Left ventricle myocardium inferior (tissue), 1 donor: ENCODE measurements at regions not wholly inside any gene's neighbourhood (a gene's known extent, or its start where the extent isn't known, plus 50 kb on each side); places are given as distances from the start of the nearest gene placed in this dataset.
A peak's percentile ranks its signal among the peaks of the same experiment; 100 is the strongest.

Source experiments
- DNase-seq: peaks from one replicate; pipeline ENCODE4 v3.0.0-alpha.2; 2020
- H3K27ac ChIP-seq: fragments of 200-600 bp; replicated peaks from 2 replicates; pipeline ENCODE4 v1.8.0; 2021
- H3K27me3 ChIP-seq: fragments of 200-600 bp; 2 replicates; pipeline ENCODE4 v1.8.0; 2021; ENCODE audit warnings: low read depth
- H3K36me3 ChIP-seq: fragments of 200-600 bp; 2 replicates; pipeline ENCODE4 v1.8.0; 2021
- H3K4me1 ChIP-seq: fragments of 200-600 bp; 2 replicates; pipeline ENCODE4 v1.8.0; 2021
- H3K4me3 ChIP-seq: fragments of 200-600 bp; 2 replicates; pipeline ENCODE4 v1.8.0; 2021; ENCODE audit warnings: mild to moderate bottlenecking, moderate library complexity
- H3K9me3 ChIP-seq: fragments of 200-600 bp; replicated peaks from 2 replicates; pipeline ENCODE4 v1.8.0; 2021
- intact Hi-C: fragments of 100-400 bp; cut with micrococcal nuclease; formaldehyde crosslinking; loops from one replicate; pipeline ENCODE4 v1.11.0; 2022
- TF ChIP-seq, protein P1 (sequence below): fragments of 200-600 bp; IDR thresholded peaks from 2 replicates; pipeline ENCODE4 v1.8.0; 2021; ENCODE audit warnings: antibody characterized with exemption, mild to moderate bottlenecking, borderline replicate concordance
- donor health status: DM: no; HTN: yes; CAD: no; lungs with severe emphysema.

- H3K36me3 ChIP-seq, result no peaks in the 10 kb centered on the region
- H3K27ac ChIP-seq, result peak overlapping the region; percentile 46
- TF ChIP-seq, protein P1, sequence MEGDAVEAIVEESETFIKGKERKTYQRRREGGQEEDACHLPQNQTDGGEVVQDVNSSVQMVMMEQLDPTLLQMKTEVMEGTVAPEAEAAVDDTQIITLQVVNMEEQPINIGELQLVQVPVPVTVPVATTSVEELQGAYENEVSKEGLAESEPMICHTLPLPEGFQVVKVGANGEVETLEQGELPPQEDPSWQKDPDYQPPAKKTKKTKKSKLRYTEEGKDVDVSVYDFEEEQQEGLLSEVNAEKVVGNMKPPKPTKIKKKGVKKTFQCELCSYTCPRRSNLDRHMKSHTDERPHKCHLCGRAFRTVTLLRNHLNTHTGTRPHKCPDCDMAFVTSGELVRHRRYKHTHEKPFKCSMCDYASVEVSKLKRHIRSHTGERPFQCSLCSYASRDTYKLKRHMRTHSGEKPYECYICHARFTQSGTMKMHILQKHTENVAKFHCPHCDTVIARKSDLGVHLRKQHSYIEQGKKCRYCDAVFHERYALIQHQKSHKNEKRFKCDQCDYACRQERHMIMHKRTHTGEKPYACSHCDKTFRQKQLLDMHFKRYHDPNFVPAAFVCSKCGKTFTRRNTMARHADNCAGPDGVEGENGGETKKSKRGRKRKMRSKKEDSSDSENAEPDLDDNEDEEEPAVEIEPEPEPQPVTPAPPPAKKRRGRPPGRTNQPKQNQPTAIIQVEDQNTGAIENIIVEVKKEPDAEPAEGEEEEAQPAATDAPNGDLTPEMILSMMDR, result no peak
- no peaks in the 10 kb centered on the region for H3K4me1 ChIP-seq
- no peaks in the 10 kb centered on the region for H3K27me3 ChIP-seq
- no peak overlapping the region for H3K4me3 ChIP-seq
- H3K9me3 ChIP-seq, result no peaks in the 10 kb centered on the region
- intact Hi-C loops, result no loop called here
- DNase-seq, result no peak
Observed at GRCh38 chrX:126985981-126986380, 166.5 kb downstream of the PRR32 start.

GRCh38 chrX:126994032-126994600 lies 174.6 kb downstream of the PRR32 start:
- no peak overlapping the region for H3K4me3 ChIP-seq
- no peak overlapping the region for H3K27ac ChIP-seq
- no peaks in the 10 kb centered on the region for H3K9me3 ChIP-seq
- intact Hi-C loops, result no loop called here
- no peaks in the 10 kb centered on the region for H3K27me3 ChIP-seq
- DNase-seq, result peak; percentile 29
- H3K4me1 ChIP-seq, result no peaks in the 10 kb centered on the region
- H3K36me3 ChIP-seq, result no peaks in the 10 kb centered on the region
- TF ChIP-seq, protein P1, result no peak

- Histone ChIP-seq H3K4me1 (no peaks in the 10 kb centered on the region), H3K36me3 (no peaks in the 10 kb centered on the region), H3K9me3 (peaks cover 5% of the 10 kb centered on the region), H3K27ac (no peak overlapping the region), H3K27me3 (no peaks in the 10 kb centered on the region), H3K4me3 (no peak overlapping the region)
- intact Hi-C loops, result no loop called here
- TF ChIP-seq, protein P1, result no peak
- DNase-seq, result no peak
Observed at GRCh38 chrX:127011629-127012028, 192.1 kb downstream of the PRR32 start.

GRCh38 chrX:127025013-127025412 lies 205.5 kb downstream of the PRR32 start:
- H3K27me3 ChIP-seq, result no peaks in the 10 kb centered on the region
- H3K9me3 ChIP-seq, result no peaks in the 10 kb centered on the region
- TF ChIP-seq, protein P1, result no peak
- DNase-seq, result no peak
- H3K27ac ChIP-seq, result no peak overlapping the region
- no peaks in the 10 kb centered on the region for H3K36me3 ChIP-seq
- H3K4me1 ChIP-seq, result no peaks in the 10 kb centered on the region
- intact Hi-C loops, result no loop called here
- H3K4me3 ChIP-seq, result no peak overlapping the region

DNA sequence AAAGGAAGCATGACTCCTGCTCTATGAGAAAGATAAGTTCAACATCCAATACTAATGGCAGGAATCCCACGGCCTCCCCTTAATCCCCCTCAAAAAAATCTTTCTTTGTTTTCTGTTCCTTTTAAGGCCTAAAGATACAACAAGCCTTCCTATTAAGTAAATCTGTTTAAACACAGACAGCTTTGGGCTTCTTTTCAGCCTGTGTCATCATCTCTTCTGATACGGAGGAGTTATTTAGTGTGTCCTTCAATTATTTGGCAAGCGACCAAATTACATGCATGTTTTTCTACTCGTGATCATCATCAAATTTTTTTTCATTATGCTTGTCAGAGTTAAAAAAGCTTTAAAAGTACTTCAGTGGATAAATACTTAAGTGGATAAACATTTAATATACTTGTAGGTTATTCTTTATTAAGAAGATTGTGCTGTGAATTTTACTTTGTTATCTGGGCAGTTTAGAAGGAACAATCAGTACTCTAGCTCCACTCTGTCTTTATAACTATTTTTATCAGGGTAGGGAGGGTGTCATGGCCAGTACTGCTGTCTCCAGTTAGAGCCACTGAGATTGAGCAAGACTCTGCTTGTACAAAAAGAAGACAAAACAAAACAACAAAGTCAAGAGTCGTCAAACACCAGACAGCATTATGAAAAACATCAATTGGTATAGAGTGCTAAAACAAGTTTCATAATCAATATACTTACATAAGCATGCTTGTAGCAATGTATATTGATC lies 210.7 kb downstream of the PRR32 start:
- H3K27me3 ChIP-seq, result no peaks in the 10 kb centered on the region
- no peaks in the 10 kb centered on the region for H3K9me3 ChIP-seq
- H3K27ac ChIP-seq, result peak overlapping the region; percentile 81
- TF ChIP-seq, protein P1, result no peak
- intact Hi-C loops, result loop anchor here (10.0 kb wide), 1 partner anchor 265 kb away; no protein-coding TSS in a partner anchor
- no peak for DNase-seq
- H3K36me3 ChIP-seq, result no peaks in the 10 kb centered on the region
- H3K4me3 ChIP-seq, result no peak overlapping the region
- H3K4me1 ChIP-seq, result no peaks in the 10 kb centered on the region
